Stomach (tissue), 8 donors: ENCODE measurements at regions not wholly inside any gene's neighbourhood (a gene's known extent, or its start where the extent isn't known, plus 50 kb on each side); places are given as distances from the start of the nearest gene placed in this dataset.

ENCODE experiments used
- DNase-seq, 2 donors: peaks; one replicate each; pipeline versions ENCODE4 v3.0.0 to v3.0.0-alpha.2; 2013 to 2019
- H3K27ac ChIP-seq, 5 donors: fragments of 200-600 bp in 4 of 5; sonication (generic) in 4 of 5; one replicate each; pipeline ENCODE4 v1.5.1; 2013 to 2019; ENCODE audit warnings: mild to moderate bottlenecking in 1 of 5, moderate library complexity in 1 of 5
- H3K27me3 ChIP-seq, 3 donors: fragments of 200-600 bp; sonication (generic); one replicate each; pipeline ENCODE4 v1.5.1; 2017 to 2019; ENCODE audit warnings: mixed run types in 1 of 3
- H3K36me3 ChIP-seq, 4 donors: fragments of 200-600 bp; sonication (generic); 1 replicate in 3 of 4; 2 replicates in 1 of 4; pipeline ENCODE4 v1.5.1; 2016 to 2019
- H3K4me1 ChIP-seq, 4 donors: fragments of 200-600 bp; sonication (generic); one replicate each; pipeline ENCODE4 v1.5.1; 2016 to 2019
- H3K4me3 ChIP-seq, 4 donors: fragments of 200-600 bp; sonication (generic) in 3 of 4; one replicate each; pipeline ENCODE4 v1.5.1; 2016 to 2019; ENCODE audit warnings: mild to moderate bottlenecking in 1 of 4
- H3K9me3 ChIP-seq, 4 donors: fragments of 200-600 bp; sonication (generic); one replicate each; pipeline ENCODE4 v1.5.1; 2016 to 2019
- CTCF ChIP-seq, 7 experiments: fragments of 450-650 bp in 4 of 7; fragments of 200-600 bp in 3 of 7; sonication (generic) in 3 of 7; IDR thresholded peaks; one replicate each; pipeline ENCODE4 v1.5.1; 2016 to 2019; ENCODE audit warnings: antibody characterized with exemption in 7 of 7, control low read depth in 2 of 7, mild to moderate bottlenecking in 1 of 7
- EP300 ChIP-seq: sonication (generic); formaldehyde crosslinking; IDR thresholded peaks from one replicate; pipeline ENCODE4 v1.6.1; 2017; ENCODE audit warnings: antibody characterized with exemption
- POLR2A ChIP-seq, 4 donors: fragments of 450-650 bp; IDR thresholded peaks; one replicate each; pipeline ENCODE4 v1.6.1; 2016; ENCODE audit warnings: antibody characterized with exemption in 4 of 4, control low read depth in 2 of 4, mild to moderate bottlenecking in 1 of 4, moderate library complexity in 1 of 4
- POLR2AphosphoS5 ChIP-seq, 3 donors: sonication (generic); formaldehyde crosslinking; IDR thresholded peaks; one replicate each; pipeline ENCODE4 v1.6.1; 2016; ENCODE audit warnings: antibody characterized with exemption in 3 of 3
- WGBS, 5 donors: extraction: QIAGEN DNeasy Blood & Tissue Kit in 3 of 5; methylation state at CpG; one replicate each; pipeline versions ENCODE4 v1.1.5 to v1.1.7; 2013 to 2018; 5-methylcytosine and 5-hydroxymethylcytosine counted together
- intact Hi-C: fragments of 100-400 bp; cut with DNase I; formaldehyde crosslinking; loops from one replicate; pipeline ENCODE4 v1.15.1; 2023; ENCODE audit warnings: low total_unique reads
- donor health status: healthy with polysubstance abuse.
- donor health status: Bipolar disorder and iron deficiency.
- donor health status: healthy.

DNA sequence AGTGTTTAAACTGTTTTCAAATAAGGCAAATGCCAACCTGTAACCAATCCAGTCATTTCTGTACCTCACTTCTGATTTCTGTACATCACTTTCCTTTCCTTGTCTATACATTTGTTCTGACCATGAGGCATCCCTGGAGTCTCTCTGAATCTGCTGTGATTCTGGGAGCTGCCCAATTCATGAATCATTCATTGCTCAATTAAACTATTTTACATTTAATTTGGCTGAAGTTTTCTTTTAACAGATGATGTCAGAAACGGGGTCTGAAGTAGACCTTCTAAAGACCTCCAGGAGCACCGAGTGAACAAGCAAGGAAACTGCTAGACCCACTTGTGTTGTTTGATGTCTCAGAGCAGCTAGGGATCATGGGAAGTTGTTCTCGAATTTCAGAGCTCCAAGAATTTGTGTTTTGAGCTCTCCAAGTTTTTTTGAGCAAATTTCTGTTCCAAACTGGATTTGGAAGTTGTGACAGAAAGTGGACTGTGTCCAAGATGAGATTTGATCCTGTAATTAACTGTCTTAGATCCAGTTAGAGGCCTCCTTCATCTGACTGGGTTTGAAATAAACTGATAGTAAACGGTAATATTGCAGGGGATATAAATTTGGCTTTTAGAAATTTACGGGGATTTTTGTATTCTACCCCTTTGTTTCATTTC lies 490.8 kb upstream of the ST8SIA4 start:
- intact Hi-C loops, result no loop called here
- Histone ChIP-seq H3K27ac (no peak overlapping the region), H3K36me3 (no peaks in the 10 kb centered on the region), H3K9me3 (no peaks in the 10 kb centered on the region), H3K4me3 (no peak overlapping the region), H3K4me1 (no peaks in the 10 kb centered on the region), H3K27me3 (no peaks in the 10 kb centered on the region)
- WGBS, 5 donors, result 65 to 75% (median 73%) methylated on average over 5 of the region's 5 CpGs
- DNase-seq, result peak in 1 of 2 donors; percentile 2
- no peak for TF ChIP-seq POLR2AphosphoS5 (IDR thresholded peaks at IDR 0.05)

DNA sequence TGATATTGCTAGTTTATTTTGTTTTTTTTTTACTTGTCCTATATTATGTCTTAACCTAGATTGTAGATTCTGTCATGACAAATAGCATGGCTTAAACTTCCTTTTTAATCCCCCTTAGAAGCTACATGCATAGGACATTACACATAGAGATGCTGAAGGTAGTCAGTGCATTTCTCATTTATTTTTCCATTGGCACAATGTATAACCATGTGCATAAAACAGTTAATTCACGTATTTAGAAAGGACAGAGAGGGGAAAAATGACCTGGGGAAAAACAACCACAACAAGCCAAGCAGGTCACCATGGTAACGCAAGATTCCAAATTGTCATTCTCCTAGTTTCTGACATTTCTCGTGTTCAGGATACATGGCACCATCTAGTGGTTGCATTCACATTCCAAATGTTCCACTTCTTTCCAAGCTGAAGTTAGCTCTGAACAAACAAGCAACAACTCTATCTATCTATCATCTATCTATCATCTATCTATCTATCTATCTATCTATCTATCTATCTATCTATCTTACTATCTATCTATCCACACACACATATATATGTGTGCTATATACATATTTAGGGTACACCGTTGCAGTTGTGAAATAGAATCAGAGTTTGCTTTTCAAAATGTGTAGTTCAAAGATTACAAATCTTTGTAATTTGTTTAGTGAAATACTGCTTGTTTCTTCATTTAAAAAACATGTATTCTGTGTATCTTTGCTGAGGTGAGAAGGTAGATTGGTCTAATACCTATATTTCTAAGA lies 487.2 kb upstream of the ST8SIA4 start:
- no peak for TF ChIP-seq EP300
- TF ChIP-seq CTCF (IDR thresholded peaks at IDR 0.05), result peak in 3 of 7 experiments; percentile 20 to 32 (median 25)
- 14 to 23% (median 17%) methylated on average over 4 of the region's 4 CpGs for WGBS, 5 donors
- no peaks in the 10 kb centered on the region for H3K27me3 ChIP-seq
- peak in 1 of 2 donors; percentile 69 for DNase-seq
- H3K27ac ChIP-seq, result no peak overlapping the region
- H3K4me3 ChIP-seq, result no peak overlapping the region
- no peaks in the 10 kb centered on the region for H3K9me3 ChIP-seq
- H3K4me1 ChIP-seq, result no peaks in the 10 kb centered on the region
- H3K36me3 ChIP-seq, result no peaks in the 10 kb centered on the region
- intact Hi-C loops, result no loop called here

GRCh38 chr5:101385276-101385675 lies 482.2 kb upstream of the ST8SIA4 start:
- no peaks in the 10 kb centered on the region for H3K4me1 ChIP-seq
- H3K4me3 ChIP-seq, result no peak overlapping the region
- TF ChIP-seq EP300, result no peak
- no peak for TF ChIP-seq CTCF (IDR thresholded peaks at IDR 0.05)
- TF ChIP-seq POLR2AphosphoS5 (IDR thresholded peaks at IDR 0.05), result no peak
- TF ChIP-seq POLR2A (IDR thresholded peaks at IDR 0.05), result no peak
- WGBS, 5 donors, result 95 to 100% (median 96%) methylated on average over 1 of the region's 1 CpG
- no peak for DNase-seq
- H3K27ac ChIP-seq, result no peak overlapping the region
- H3K36me3 ChIP-seq, result no peaks in the 10 kb centered on the region
- H3K27me3 ChIP-seq, result no peaks in the 10 kb centered on the region
- intact Hi-C loops, result no loop called here
- no peaks in the 10 kb centered on the region for H3K9me3 ChIP-seq

- DNase-seq, result no peak
- Histone ChIP-seq H3K4me1 (no peaks in the 10 kb centered on the region), H3K36me3 (no peaks in the 10 kb centered on the region), H3K9me3 (no peaks in the 10 kb centered on the region), H3K27me3 (no peaks in the 10 kb centered on the region), H3K27ac (no peak overlapping the region), H3K4me3 (no peak overlapping the region)
- intact Hi-C loops, result no loop called here
- TF ChIP-seq CTCF (IDR thresholded peaks at IDR 0.05), result no peak
- TF ChIP-seq POLR2A (IDR thresholded peaks at IDR 0.05), result no peak
- no peak for TF ChIP-seq EP300
- no peak for TF ChIP-seq POLR2AphosphoS5 (IDR thresholded peaks at IDR 0.05)
- 46 to 56% (median 47%) methylated on average over 8 of the region's 8 CpGs for WGBS, 5 donors
Measured at GRCh38 chr5:101370181-101370580, 467.1 kb upstream of the ST8SIA4 start.

- H3K4me3 ChIP-seq, result no peak overlapping the region
- TF ChIP-seq POLR2AphosphoS5 (IDR thresholded peaks at IDR 0.05) (no peak), EP300 (no peak), CTCF (IDR thresholded peaks at IDR 0.05) (no peak), POLR2A (IDR thresholded peaks at IDR 0.05) (no peak)
- no peaks in the 10 kb centered on the region for H3K4me1 ChIP-seq
- no peaks in the 10 kb centered on the region for H3K9me3 ChIP-seq
- peak in 1 of 2 donors; percentile 9 for DNase-seq
- WGBS, 5 donors, result 38 to 48% (median 44%) methylated on average over 4 of the region's 4 CpGs
- intact Hi-C loops, result no loop called here
- no peaks in the 10 kb centered on the region for H3K27me3 ChIP-seq
- H3K27ac ChIP-seq, result no peak overlapping the region
- H3K36me3 ChIP-seq, result no peaks in the 10 kb centered on the region
Measured at GRCh38 chr5:101364469-101364868, 461.4 kb upstream of the ST8SIA4 start.
